Loucy (cell line): ENCODE measurements at regions not wholly inside any gene's neighbourhood (a gene's known extent, or its start where the extent isn't known, plus 50 kb on each side); places are given as distances from the start of the nearest gene placed in this dataset.

Source experiments
- H2AFZ ChIP-seq: fragments of 200-600 bp; sonication (generic); 2 replicates; pipeline ENCODE4 v1.6.0; 2016; ENCODE audit warnings: antibody characterized with exemption, mild to moderate bottlenecking, low read length, moderate library complexity
- H3F3A ChIP-seq: fragments of 200-600 bp; 2 replicates; pipeline ENCODE4 v1.6.0; 2016; ENCODE audit warnings: antibody characterized with exemption, low read depth, mild to moderate bottlenecking
- H3K27me3 ChIP-seq: fragments of 200-600 bp; sonication (generic); 2 replicates; pipeline ENCODE4 v1.6.1; 2014; ENCODE audit warnings: low read length, mild to moderate bottlenecking; ENCODE audit not compliant: insufficient read depth, poor library complexity, severe bottlenecking
- H3K36me3 ChIP-seq: fragments of 200-600 bp; sonication (generic); 2 replicates; pipeline ENCODE4 v1.6.1; 2016; ENCODE audit warnings: low read length; ENCODE audit not compliant: insufficient read depth
- H3K4me1 ChIP-seq: fragments of 200-600 bp; sonication (generic); 2 replicates; pipeline ENCODE4 v1.5.1; 2014; ENCODE audit warnings: low read length, mild to moderate bottlenecking; ENCODE audit not compliant: insufficient read depth, poor library complexity, severe bottlenecking
- H3K4me2 ChIP-seq: fragments of 200-600 bp; sonication (generic); 2 replicates; pipeline ENCODE4 v1.6.0; 2014; ENCODE audit warnings: antibody characterized with exemption, low read length, low read depth, mild to moderate bottlenecking; ENCODE audit not compliant: poor library complexity, severe bottlenecking
- H3K4me3 ChIP-seq: fragments of 200-600 bp; sonication (generic); 2 replicates; pipeline ENCODE4 v1.5.1; 2014; ENCODE audit warnings: low read length, mild to moderate bottlenecking, mixed read lengths; ENCODE audit not compliant: poor library complexity, severe bottlenecking
- H3K79me2 ChIP-seq: fragments of 200-600 bp; sonication (generic); 2 replicates; pipeline ENCODE4 v1.6.1; 2014; ENCODE audit warnings: low read length; ENCODE audit not compliant: insufficient read depth
- H3K9ac ChIP-seq: fragments of 200-600 bp; sonication (generic); 2 replicates; pipeline ENCODE4 v1.6.0; 2014; ENCODE audit warnings: mild to moderate bottlenecking, low read depth, low read length, moderate library complexity; ENCODE audit not compliant: poor library complexity, severe bottlenecking
- H3K9me2 ChIP-seq: fragments of 200-600 bp; sonication (generic); replicated peaks from 2 replicates; pipeline ENCODE4 v1.6.1; 2016; ENCODE audit warnings: low read depth, low read length, mixed read lengths
- H3K9me3 ChIP-seq: fragments of 200-600 bp; sonication (generic); 2 replicates; pipeline ENCODE4 v1.6.1; 2014; ENCODE audit warnings: mild to moderate bottlenecking, antibody characterized with exemption, low read length, low read depth; ENCODE audit not compliant: insufficient read depth
- H4K20me1 ChIP-seq: fragments of 200-600 bp; sonication (generic); 2 replicates; pipeline ENCODE4 v1.6.0; 2014; ENCODE audit warnings: antibody characterized with exemption, low read length, mild to moderate bottlenecking; ENCODE audit not compliant: insufficient read depth, poor library complexity, severe bottlenecking
- EZH2phosphoT487 ChIP-seq: fragments of 200-600 bp; IDR thresholded peaks from 2 replicates; pipeline ENCODE4 v1.6.1; 2018; ENCODE audit warnings: antibody characterized with exemption, mild to moderate bottlenecking, moderate library complexity, borderline replicate concordance
- TF ChIP-seq, protein P1 (sequence below): fragments of 200-600 bp; sonication (generic); conservative IDR thresholded peaks from 2 replicates; pipeline ENCODE4 v1.5.1; 2014; ENCODE audit warnings: mild to moderate bottlenecking, antibody characterized with exemption, low read length

DNA sequence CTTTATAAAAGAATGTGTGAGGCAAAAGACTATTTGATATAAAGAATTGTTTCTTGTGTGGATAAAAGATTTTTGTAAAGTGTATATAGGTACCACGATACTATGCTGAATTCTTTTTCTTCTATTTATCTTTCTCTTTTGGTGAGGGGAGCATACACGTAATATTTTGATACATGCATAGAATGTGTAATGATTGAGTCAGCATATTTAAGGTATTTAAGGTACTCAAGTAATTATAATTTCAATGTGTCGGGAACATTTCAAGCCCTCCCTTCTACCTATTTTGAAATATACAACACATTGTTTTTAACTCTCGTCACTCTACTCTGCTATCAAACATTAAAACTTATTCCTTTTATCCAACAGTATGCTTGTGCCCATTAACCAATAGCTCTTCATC lies 1221.6 kb upstream of the PHF14 start:
- no peak for TF ChIP-seq EZH2phosphoT487
- TF ChIP-seq, protein P1, sequence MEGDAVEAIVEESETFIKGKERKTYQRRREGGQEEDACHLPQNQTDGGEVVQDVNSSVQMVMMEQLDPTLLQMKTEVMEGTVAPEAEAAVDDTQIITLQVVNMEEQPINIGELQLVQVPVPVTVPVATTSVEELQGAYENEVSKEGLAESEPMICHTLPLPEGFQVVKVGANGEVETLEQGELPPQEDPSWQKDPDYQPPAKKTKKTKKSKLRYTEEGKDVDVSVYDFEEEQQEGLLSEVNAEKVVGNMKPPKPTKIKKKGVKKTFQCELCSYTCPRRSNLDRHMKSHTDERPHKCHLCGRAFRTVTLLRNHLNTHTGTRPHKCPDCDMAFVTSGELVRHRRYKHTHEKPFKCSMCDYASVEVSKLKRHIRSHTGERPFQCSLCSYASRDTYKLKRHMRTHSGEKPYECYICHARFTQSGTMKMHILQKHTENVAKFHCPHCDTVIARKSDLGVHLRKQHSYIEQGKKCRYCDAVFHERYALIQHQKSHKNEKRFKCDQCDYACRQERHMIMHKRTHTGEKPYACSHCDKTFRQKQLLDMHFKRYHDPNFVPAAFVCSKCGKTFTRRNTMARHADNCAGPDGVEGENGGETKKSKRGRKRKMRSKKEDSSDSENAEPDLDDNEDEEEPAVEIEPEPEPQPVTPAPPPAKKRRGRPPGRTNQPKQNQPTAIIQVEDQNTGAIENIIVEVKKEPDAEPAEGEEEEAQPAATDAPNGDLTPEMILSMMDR = no peak

DNA sequence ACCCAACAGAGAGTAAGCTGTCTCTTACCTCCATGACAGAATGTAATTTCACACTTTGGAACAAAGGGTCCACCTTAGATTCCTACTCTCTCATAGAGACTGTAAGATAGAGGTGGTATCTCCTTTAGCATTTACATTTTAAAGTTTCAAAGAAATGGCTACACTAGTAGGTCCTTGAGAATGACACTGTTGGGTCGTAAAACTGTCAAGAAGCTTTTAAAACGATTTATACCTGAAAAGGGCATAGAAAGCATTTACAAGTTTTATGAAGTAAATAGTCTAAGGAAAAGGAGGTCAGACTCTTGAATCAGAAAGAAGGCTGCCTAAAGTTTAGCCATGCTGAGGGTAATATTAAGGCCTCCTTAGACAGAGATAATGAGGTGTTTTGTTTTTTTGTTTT lies 1212.4 kb upstream of the PHF14 start:
- no peaks in the 10 kb centered on the region for H3K9me3 ChIP-seq
- no peak for TF ChIP-seq EZH2phosphoT487
- TF ChIP-seq, protein P1 = no peak
- no peaks in the 10 kb centered on the region for H3K27me3 ChIP-seq
- H3K79me2 ChIP-seq = no peaks in the 10 kb centered on the region
- H3K9me2 ChIP-seq = no peaks in the 10 kb centered on the region; the same call in 1 of the 2 replicates
- no peaks in the 10 kb centered on the region for H4K20me1 ChIP-seq
- no peak overlapping the region for H3K4me3 ChIP-seq
- peak overlapping the region; percentile 16; the same call in 1 of the 2 replicates for H2AFZ ChIP-seq
- H3K36me3 ChIP-seq = no peaks in the 10 kb centered on the region
- no peak overlapping the region for H3K9ac ChIP-seq
- no peak overlapping the region for H3K4me2 ChIP-seq
- peaks cover 6% of the 10 kb centered on the region for H3K4me1 ChIP-seq
- no peaks in the 10 kb centered on the region for H3F3A ChIP-seq

More for the DNA sequence above, 1221.6 kb upstream of the PHF14 start:
- Histone ChIP-seq H3K27me3 (no peaks in the 10 kb centered on the region), H3F3A (no peaks in the 10 kb centered on the region), H3K79me2 (no peaks in the 10 kb centered on the region), H3K4me3 (no peak overlapping the region), H3K9ac (no peak overlapping the region), H3K9me2 (no peaks in the 10 kb centered on the region), H3K36me3 (no peaks in the 10 kb centered on the region), H4K20me1 (no peaks in the 10 kb centered on the region), H3K4me2 (no peak overlapping the region), H2AFZ (no peak overlapping the region), H3K4me1 (no peaks in the 10 kb centered on the region), H3K9me3 (no peaks in the 10 kb centered on the region)

DNA sequence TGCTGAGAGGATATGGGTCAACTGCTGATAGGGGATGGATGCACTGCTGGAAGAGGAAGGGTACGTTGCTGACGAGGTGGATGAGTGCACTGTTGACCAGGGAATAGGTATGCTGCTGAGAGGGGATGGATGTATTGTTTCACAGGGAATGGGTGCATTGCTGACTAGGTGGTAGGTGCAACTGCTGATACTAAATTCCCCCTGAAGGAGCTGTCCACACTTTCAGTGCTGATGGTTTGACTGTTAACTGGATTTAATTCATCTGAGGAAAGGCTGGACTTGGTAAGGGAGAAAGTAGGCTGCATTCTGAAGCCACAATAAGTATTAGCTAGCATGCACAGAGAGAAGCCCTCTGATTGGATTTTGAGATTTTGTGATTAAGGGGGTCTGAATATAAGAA lies 1196.8 kb upstream of the PHF14 start:
- Histone ChIP-seq H3K4me1 (no peaks in the 10 kb centered on the region), H3K27me3 (no peaks in the 10 kb centered on the region), H3K9me2 (no peaks in the 10 kb centered on the region), H2AFZ (no peak overlapping the region), H3K9ac (no peak overlapping the region), H3K36me3 (no peaks in the 10 kb centered on the region), H4K20me1 (no peaks in the 10 kb centered on the region), H3F3A (no peaks in the 10 kb centered on the region), H3K79me2 (no peaks in the 10 kb centered on the region), H3K4me3 (no peak overlapping the region), H3K9me3 (no peaks in the 10 kb centered on the region; the same call in 1 of the 2 replicates), H3K4me2 (no peak overlapping the region)
- TF ChIP-seq EZH2phosphoT487 = no peak
- TF ChIP-seq, protein P1 = no peak
